GM13977 (cell line): ENCODE measurements at regions not wholly inside any gene's neighbourhood (a gene's known extent, or its start where the extent isn't known, plus 50 kb on each side); places are given as distances from the start of the nearest gene placed in this dataset.

ENCODE experiments used
- DNase-seq: peaks from one replicate; pipeline ENCODE4 v3.0.0; 2012; ENCODE audit warnings: low spot score
- in situ Hi-C: fragments of 300-500 bp; cut with MboI; formaldehyde crosslinking; loops from one replicate; pipeline ENCODE4 v1.12.0; 2022; ENCODE audit warnings: low sequenced_read_pairs, low pct_unique_long_range_greater_than_20kb, mixed read lengths, inconsistent platforms; ENCODE audit not compliant: unreplicated experiment
- TF ChIP-seq, protein P1 (sequence below): IDR thresholded peaks from 2 replicates; pipeline ENCODE4 v1.5.1; 2012; ENCODE audit warnings: mild to moderate bottlenecking, control low read depth; ENCODE audit not compliant: insufficient read depth; ENCODE audit errors: extremely low read depth, missing control alignments

DNA sequence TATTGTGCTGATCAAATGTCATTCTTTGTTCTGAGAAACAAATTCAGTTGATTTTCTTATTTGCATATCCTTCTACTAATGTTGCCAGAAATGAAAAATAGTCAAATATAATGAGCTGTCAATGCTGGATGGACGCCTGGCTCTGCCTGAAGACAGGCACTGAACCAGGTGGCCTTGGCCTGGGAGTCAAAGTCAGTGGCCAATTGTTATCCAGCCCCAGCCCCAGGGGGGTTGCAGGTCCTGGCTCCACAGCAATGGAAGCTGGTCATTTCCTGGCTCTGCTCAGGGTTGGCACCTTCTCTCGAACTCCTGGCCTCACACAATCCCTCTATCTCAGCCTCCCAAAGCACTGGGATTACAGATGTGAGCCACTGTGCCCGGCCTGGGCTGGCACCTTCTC is 176.8 kb upstream of the GLI2 start:
- TF ChIP-seq, protein P1, sequence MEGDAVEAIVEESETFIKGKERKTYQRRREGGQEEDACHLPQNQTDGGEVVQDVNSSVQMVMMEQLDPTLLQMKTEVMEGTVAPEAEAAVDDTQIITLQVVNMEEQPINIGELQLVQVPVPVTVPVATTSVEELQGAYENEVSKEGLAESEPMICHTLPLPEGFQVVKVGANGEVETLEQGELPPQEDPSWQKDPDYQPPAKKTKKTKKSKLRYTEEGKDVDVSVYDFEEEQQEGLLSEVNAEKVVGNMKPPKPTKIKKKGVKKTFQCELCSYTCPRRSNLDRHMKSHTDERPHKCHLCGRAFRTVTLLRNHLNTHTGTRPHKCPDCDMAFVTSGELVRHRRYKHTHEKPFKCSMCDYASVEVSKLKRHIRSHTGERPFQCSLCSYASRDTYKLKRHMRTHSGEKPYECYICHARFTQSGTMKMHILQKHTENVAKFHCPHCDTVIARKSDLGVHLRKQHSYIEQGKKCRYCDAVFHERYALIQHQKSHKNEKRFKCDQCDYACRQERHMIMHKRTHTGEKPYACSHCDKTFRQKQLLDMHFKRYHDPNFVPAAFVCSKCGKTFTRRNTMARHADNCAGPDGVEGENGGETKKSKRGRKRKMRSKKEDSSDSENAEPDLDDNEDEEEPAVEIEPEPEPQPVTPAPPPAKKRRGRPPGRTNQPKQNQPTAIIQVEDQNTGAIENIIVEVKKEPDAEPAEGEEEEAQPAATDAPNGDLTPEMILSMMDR = no peak
- no peak for DNase-seq
- in situ Hi-C loops = no loop called here

DNA sequence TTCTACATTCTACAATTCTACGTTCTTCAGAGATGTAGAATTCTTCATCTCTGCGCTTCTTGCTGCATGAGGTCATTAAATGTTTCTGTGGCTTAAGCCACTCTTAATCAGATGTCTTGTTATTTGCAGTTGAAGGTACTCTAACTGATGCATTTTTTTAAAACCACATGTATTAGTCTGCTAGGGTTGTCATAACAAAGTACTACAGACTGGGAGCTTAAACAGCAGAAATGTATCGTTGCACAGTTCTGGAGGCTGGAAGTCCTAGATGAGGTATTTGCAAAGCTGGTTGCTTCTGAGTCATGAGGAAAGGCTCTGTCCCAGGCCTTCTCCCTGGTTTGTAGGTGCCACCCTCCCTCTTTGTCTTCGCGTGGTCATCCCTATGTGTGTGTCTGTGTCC is 176.3 kb upstream of the GLI2 start:
- TF ChIP-seq, protein P1 = no peak
- DNase-seq = no peak
- in situ Hi-C loops = no loop called here

DNA sequence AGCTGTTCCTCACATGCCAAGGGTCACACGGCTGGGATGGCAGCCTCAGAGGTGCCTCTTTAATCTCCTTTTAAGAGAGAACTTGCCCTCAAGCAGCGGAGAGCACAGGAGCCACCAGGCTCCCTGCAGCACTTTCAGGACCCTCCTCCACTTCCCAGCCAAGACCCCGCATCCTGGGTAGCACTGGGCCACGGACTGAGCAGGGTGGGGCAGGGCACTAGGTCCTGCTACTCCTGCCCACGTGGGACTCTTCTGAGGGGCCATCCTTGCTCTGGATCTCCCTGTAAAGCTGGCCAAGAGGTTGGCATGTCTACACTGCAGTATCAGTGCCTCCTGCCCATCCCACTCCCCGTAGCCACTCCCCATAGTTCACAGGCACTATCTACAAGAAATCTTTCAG is 175.3 kb upstream of the GLI2 start:
- no peak for DNase-seq
- in situ Hi-C loops = no loop called here
- TF ChIP-seq, protein P1 = no peak

DNA sequence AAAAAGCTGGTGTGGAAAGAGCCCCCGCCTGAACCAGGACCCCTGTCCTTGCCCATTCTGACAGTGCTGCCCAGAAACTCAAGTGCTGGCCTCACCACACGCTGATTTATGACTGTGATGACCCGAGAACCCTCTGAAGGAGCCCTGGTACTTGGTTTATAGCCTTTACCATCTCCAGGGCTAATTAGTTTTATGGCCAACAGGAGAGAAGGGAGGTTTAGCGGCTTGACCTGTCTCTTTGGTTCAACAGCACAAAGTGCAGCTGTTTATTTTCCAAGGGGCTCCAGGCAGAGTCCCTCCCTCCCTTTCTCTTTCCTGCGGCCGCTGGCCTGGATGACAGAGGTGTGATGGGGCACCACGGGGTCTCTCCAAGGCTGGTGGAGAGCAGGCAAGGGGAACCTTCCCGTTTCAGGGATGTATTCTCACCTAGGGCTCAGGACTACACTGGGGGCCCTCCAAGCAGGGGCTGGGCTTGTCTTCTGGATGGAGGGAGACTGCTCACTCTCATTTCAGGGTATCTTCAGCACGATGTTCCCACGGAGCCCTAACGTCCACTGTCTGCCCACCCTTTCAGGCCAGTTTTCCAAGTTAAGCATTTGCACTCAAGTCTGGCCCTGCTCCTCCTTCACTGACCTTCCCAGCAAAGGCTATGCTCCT is 174.2 kb upstream of the GLI2 start:
- no peak for DNase-seq
- in situ Hi-C loops = no loop called here
- TF ChIP-seq, protein P1 = no peak

DNA sequence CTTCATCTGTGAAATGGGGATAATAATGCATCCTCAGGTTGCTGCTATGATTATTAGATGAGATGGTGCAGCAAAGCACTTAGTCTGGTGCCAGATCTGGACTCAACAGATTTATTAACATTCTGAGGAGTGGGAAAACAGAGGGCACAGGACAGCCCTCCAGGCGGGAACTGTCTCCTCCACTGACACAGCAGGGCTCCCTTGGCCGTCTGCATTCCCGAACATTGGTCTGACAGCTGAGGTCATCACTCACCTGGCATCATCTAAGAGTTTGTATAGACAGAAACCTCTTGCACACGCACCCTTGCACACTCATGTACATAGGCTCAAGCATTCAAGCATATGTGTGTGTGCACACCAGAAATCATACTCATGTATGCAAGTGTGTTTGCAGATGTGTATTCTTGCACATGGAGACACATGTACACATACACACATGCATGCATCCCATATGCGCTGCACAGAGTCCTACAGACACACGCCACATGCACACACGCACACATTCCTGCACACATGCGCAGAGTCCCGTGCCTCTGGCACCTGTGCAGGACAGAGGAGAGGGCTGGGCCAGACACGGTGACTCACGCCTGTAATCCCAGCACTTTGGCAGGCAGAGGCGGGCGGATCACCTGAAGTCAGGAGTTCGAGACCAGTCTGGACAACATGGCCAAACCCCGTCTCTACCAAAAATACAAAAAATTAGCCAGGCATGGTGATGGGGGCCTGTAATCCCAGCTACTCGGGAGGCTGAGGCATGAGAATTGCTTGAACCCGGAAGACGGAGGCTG is 173.3 kb upstream of the GLI2 start:
- TF ChIP-seq, protein P1 = no peak
- DNase-seq = no peak
- in situ Hi-C loops = no loop called here

DNA sequence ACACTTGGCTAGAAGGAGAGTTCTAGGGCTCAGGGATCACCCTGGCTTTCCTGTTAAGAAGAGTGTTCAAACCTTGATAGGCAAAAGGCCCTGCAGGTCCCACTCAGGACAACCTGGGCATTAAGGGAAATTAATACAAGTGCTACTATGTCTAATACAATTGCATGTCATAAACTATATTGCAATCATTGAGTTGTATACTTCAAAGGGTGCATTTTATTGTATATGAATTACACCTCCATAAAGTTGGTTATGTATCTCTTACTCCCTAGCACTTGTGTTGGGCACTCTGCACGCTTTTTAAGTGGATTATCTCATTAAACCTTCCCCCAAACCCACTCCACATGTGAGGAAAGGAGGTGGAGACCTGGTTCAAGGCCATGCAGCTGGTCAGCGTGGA is 172.1 kb upstream of the GLI2 start:
- in situ Hi-C loops = no loop called here
- no peak for DNase-seq
- TF ChIP-seq, protein P1 = no peak
